OCI-LY3 (cell line): ENCODE measurements at regions not wholly inside any gene's neighbourhood (a gene's known extent, or its start where the extent isn't known, plus 50 kb on each side); places are given as distances from the start of the nearest gene placed in this dataset.
"Not testable (repeated sequence)": the region's sequence is repeated elsewhere in the genome, so short reads cannot be mapped to it uniquely, and the experiment has no call there.

Experiments
- H2AFZ ChIP-seq: fragments of 200-600, 300-600 bp; shearing (Covaris generic); 2 replicates; pipeline ENCODE4 v1.6.0; 2014; ENCODE audit warnings: antibody characterized with exemption, low read depth, low read length
- H3K27ac ChIP-seq: fragments of 200-600, 300-600 bp; sonication (generic); 2 replicates; pipeline ENCODE4 v1.5.1; 2014; ENCODE audit warnings: mild to moderate bottlenecking, low read length, moderate library complexity, mixed read lengths
- H3K27me3 ChIP-seq: fragments of 200-600, 300-600 bp; sonication (generic); 2 replicates; pipeline ENCODE4 v1.6.1; 2014; ENCODE audit warnings: low read depth, low read length, mixed read lengths
- H3K36me3 ChIP-seq: fragments of 200-600, 300-600 bp; sonication (generic); replicated peaks from 2 replicates; pipeline ENCODE3; 2014; ENCODE audit warnings: low read depth, low read length, mixed read lengths
- H3K4me1 ChIP-seq: fragments of 300-600, 200-600 bp; sonication (generic); 2 replicates; pipeline ENCODE4 v1.6.1; 2014; ENCODE audit warnings: low read length, mixed read lengths
- H3K4me2 ChIP-seq: fragments of 200-600, 300-600 bp; sonication (generic); 2 replicates; pipeline ENCODE4 v1.6.1; 2014; ENCODE audit warnings: low read length, mixed read lengths
- H3K4me3 ChIP-seq: fragments of 300-600, 200-600 bp; sonication (generic); 2 replicates; pipeline ENCODE4 v1.5.1; 2014; ENCODE audit warnings: antibody characterized with exemption, mild to moderate bottlenecking, low read length, moderate library complexity
- H3K79me2 ChIP-seq: fragments of 300-600, 200-600 bp; shearing (Covaris generic); 2 replicates; pipeline ENCODE4 v1.6.1; 2014; ENCODE audit warnings: mild to moderate bottlenecking, low read length, mixed read lengths
- H3K9ac ChIP-seq: fragments of 300-600, 200-600 bp; shearing (Covaris generic); 2 replicates; pipeline ENCODE4 v1.6.0; 2014; ENCODE audit warnings: mild to moderate bottlenecking, low read length, moderate library complexity
- H3K9me3 ChIP-seq: fragments of 200-600, 300-600 bp; shearing (Covaris generic); 2 replicates; pipeline ENCODE4 v1.6.1; 2014; ENCODE audit warnings: low read length, mixed read lengths; ENCODE audit not compliant: insufficient read depth
- H4K20me1 ChIP-seq: fragments of 200-600, 300-600 bp; sonication (generic); 2 replicates; pipeline ENCODE4 v1.6.1; 2016; ENCODE audit warnings: low read length, mixed read lengths; ENCODE audit not compliant: insufficient read depth
- EZH2phosphoT487 ChIP-seq: fragments of 200-600 bp; shearing (Covaris generic); IDR thresholded peaks from 2 replicates; pipeline ENCODE4 v1.6.1; 2018; ENCODE audit warnings: antibody characterized with exemption, mixed run types, low read depth
- TF ChIP-seq, protein P1 (sequence below): fragments of 200-600, 300-600 bp; sonication (generic); IDR thresholded peaks from 2 replicates; pipeline ENCODE4 v1.5.1; 2014; ENCODE audit warnings: antibody characterized with exemption, low read length, low read depth

DNA sequence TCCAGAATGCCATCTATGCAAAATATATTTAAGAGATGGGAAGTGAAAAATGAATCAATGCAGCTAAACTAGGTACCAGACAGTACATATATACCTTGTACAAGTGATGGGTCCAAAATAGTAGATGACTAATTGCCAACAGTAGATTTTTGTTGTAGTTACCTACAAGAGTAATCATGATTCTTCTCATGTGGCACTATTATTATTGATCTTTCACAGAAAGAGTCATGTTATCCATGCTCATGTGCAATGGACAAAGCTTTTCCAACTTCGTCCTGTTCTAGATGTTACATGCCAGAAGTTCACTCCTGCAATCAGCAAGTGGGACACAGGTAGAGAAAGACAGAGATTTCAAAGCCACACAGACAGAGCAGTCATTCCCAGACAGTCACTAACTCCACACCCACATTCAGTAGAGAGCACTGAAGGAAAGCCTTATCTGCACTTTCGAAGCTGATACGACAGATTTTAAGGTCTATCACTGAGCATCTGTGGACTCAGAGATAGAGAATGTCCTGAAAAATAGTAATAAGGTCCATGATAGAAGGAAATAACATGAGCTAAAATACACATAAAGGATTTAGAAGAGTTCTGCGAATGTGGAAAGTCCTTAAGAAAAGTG, 101.6 kb upstream of the ITPRID2 start:
- Histone ChIP-seq H4K20me1 (no peaks in the 10 kb centered on the region), H3K4me2 (no peak overlapping the region), H2AFZ (no peak overlapping the region), H3K9me3 (peaks cover 7% of the 10 kb centered on the region; the same call in 1 of the 2 replicates), H3K9ac (no peak overlapping the region), H3K4me3 (no peak overlapping the region), H3K27me3 (peaks cover 4% of the 10 kb centered on the region; the same call in 1 of the 2 replicates), H3K36me3 (peaks cover 3% of the 10 kb centered on the region), H3K4me1 (peaks cover 30% of the 10 kb centered on the region), H3K79me2 (no peaks in the 10 kb centered on the region), H3K27ac (no peak overlapping the region)
- TF ChIP-seq, protein P1, sequence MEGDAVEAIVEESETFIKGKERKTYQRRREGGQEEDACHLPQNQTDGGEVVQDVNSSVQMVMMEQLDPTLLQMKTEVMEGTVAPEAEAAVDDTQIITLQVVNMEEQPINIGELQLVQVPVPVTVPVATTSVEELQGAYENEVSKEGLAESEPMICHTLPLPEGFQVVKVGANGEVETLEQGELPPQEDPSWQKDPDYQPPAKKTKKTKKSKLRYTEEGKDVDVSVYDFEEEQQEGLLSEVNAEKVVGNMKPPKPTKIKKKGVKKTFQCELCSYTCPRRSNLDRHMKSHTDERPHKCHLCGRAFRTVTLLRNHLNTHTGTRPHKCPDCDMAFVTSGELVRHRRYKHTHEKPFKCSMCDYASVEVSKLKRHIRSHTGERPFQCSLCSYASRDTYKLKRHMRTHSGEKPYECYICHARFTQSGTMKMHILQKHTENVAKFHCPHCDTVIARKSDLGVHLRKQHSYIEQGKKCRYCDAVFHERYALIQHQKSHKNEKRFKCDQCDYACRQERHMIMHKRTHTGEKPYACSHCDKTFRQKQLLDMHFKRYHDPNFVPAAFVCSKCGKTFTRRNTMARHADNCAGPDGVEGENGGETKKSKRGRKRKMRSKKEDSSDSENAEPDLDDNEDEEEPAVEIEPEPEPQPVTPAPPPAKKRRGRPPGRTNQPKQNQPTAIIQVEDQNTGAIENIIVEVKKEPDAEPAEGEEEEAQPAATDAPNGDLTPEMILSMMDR: no peak
- no peak for TF ChIP-seq EZH2phosphoT487

DNA sequence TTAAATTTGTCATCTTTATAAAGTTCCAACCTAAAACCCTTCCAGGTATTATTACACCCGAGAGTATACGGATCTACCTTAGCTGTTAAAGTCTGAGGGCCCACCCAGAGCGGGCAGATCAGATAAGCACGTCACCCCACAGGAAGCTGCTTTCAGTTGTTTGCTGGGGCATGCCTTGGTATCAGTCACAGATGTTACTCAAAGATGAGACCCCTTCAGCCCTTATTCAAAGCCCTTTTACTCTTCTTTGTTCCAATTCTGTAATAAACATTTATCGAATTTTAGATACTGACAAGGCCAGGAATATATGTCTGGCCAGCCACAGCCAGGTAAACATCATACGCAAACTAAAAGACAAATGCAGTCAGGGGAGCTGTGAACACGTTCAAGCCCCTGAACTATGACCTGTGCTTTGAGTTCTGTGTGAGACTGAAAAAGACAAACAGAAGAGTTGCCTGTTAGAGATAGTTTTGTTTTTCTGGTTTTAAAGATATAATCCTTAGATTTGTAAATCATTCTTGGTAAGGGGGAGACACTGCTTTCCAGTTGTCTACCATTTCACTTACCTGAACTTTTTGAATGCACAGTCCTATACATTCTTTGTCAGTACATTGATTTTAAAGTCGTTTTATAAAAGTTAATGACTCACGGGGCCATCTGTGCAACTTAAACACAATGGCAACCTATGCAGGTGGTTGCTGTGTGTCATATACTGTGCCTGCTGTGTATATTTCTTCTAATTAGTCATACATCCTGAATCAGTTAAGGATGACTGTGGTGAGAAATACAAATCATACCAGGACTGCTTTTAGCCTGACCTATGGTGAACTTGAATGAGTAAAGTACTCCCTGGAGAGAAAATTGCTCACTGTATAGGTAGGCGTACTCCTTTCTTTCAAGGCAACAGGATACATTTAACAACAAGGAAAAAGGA, 100.5 kb upstream of the ITPRID2 start:
- no peak for TF ChIP-seq EZH2phosphoT487
- TF ChIP-seq, protein P1: no peak
- Histone ChIP-seq H4K20me1 (no peaks in the 10 kb centered on the region), H3K4me2 (peak overlapping the region; percentile 58), H3K9me3 (peaks cover 7% of the 10 kb centered on the region; the same call in 1 of the 2 replicates), H3K4me1 (peaks cover 28% of the 10 kb centered on the region), H3K79me2 (no peaks in the 10 kb centered on the region), H3K27me3 (peaks cover 4% of the 10 kb centered on the region; the same call in 1 of the 2 replicates), H3K27ac (no peak overlapping the region), H2AFZ (peak overlapping the region; percentile 62), H3K4me3 (peak overlapping the region; percentile 31), H3K36me3 (peaks cover 3% of the 10 kb centered on the region), H3K9ac (no peak overlapping the region)

DNA sequence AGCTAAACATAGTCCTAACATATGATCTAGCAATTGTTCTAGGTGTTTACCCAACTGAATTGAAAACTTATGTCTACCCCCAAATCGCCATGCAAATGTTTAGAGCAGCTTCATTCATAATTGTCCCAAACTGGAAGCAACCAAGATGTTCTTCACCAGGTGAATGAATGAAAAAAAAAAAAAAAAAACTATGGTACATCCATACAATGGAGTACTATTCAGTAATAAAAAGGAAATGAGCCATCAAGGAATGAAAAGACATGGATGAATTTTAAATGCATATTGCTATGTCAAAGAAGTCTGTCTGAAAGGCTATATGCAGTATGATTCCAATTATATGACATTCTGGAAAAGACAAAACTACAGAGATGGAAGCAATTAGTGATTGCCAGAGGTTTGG, 98.6 kb upstream of the ITPRID2 start:
- H3K36me3 ChIP-seq: peaks cover 3% of the 10 kb centered on the region
- peaks cover 7% of the 10 kb centered on the region; the same call in 1 of the 2 replicates for H3K9me3 ChIP-seq
- no peak overlapping the region for H3K4me3 ChIP-seq
- H3K79me2 ChIP-seq: no peaks in the 10 kb centered on the region
- H4K20me1 ChIP-seq: no peaks in the 10 kb centered on the region
- no peak overlapping the region for H2AFZ ChIP-seq
- H3K9ac ChIP-seq: no peak overlapping the region
- H3K4me2 ChIP-seq: no peak overlapping the region
- peaks cover 27% of the 10 kb centered on the region for H3K4me1 ChIP-seq
- peaks cover 4% of the 10 kb centered on the region; the same call in 1 of the 2 replicates for H3K27me3 ChIP-seq
- no peak overlapping the region for H3K27ac ChIP-seq
- TF ChIP-seq, protein P1: no peak
- TF ChIP-seq EZH2phosphoT487: no peak

DNA sequence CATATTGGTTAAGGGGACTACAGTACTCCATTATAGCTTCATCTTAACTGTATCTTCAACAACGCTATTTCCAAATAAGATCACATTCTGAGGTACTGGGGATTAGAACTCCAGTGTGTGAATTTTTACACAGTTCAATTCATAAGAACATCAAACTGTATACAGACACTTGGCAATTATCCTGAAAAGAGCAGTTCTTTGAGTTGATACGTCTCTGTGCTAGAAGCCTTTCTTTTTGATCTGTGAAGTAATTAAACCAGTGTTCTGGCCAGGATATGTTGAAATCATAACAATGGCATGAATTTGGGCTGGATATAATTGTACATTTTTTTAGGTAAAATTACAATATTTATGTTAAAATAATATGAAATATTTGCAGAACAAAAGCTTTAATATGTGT, 93.5 kb upstream of the ITPRID2 start:
- no peaks in the 10 kb centered on the region for H3K4me1 ChIP-seq
- no peak overlapping the region for H3K27ac ChIP-seq
- no peaks in the 10 kb centered on the region for H3K27me3 ChIP-seq
- H3K4me3 ChIP-seq: no peak overlapping the region
- no peak overlapping the region for H2AFZ ChIP-seq
- no peak overlapping the region for H3K4me2 ChIP-seq
- H3K36me3 ChIP-seq: no peaks in the 10 kb centered on the region
- H3K9ac ChIP-seq: no peak overlapping the region
- H3K9me3 ChIP-seq: no peaks in the 10 kb centered on the region
- no peaks in the 10 kb centered on the region for H3K79me2 ChIP-seq
- TF ChIP-seq EZH2phosphoT487: no peak
- TF ChIP-seq, protein P1: no peak
- no peaks in the 10 kb centered on the region for H4K20me1 ChIP-seq

DNA sequence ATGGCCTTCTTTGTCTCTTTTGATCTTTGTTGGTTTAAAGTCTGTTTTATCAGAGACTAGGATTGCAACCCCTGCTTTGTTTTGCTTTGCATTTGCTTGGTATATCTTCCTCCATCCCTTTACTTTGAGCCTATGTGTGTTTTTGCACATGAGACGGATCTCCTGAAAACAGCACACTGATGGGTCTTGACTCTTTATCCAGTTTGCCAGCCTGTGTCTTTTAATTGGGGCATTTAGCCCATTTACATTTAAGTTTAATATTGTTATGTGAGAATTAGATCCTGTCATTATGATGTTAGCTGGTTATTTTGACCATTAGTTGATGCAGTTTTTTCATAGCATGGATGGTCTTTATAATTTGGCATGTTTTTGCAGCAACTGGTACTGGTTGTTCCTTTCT, 89.2 kb upstream of the ITPRID2 start:
- not testable (repeated sequence) for H3K9ac ChIP-seq, H4K20me1 ChIP-seq, H3K79me2 ChIP-seq, H3K9me3 ChIP-seq, H3K4me3 ChIP-seq, H2AFZ ChIP-seq, H3K36me3 ChIP-seq, H3K27ac ChIP-seq, H3K4me2 ChIP-seq, H3K27me3 ChIP-seq
- peaks cover 11% of the 10 kb centered on the region for H3K4me1 ChIP-seq
